ENCODE measurements at regions not wholly inside any gene's neighbourhood (a gene's known extent, or its start where the extent isn't known, plus 50 kb on each side); places are given as distances from the start of the nearest gene placed in this dataset.
"Not testable (repeated sequence)": the region's sequence is repeated elsewhere in the genome, so short reads cannot be mapped to it uniquely, and the experiment has no call there.

DNA sequence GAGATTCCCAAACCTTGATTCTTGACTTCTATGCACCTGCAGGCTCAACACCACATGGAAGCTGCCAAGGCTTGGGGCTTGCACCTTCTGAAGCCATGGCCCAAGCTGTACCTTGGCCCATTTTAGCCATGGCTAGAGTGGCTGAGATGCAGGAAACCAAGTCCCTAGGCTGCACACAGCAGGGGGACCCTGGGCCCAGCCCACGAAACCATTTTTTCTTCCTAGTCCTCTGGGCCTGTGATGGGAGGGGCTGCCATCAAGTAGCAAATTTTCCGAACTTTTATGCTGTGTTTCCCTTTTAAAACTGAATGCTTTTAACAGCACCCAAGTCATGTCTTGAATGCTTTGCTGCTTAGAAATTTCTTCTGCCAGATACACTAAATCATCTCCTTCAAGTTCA is 253.9 kb upstream of the RPS23 start:
- DNase-seq: not testable (repeated sequence)

GRCh38 chr5:82526540-82526939 is 248.4 kb upstream of the RPS23 start:
- no peak for DNase-seq

DNA sequence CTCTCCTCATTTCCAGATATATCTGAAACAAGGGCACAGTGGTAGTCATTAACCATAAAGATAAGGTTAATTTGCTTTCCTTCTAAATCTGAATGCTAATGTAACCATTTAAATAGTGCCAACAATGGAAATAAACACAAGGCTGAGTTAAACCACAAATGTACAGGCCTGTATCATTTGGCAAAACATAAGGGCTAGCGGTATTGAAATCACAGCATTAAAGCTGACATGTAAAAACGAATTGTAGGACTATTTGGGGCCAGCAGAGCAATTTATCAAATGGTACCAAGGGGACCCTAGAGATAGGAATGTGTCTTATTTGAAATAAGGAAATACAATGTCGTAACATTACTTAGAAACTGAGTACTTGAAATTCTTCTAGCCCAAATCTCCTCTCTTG is 247.5 kb upstream of the RPS23 start:
- no peak for DNase-seq

- DNase-seq: no peak
Observed at GRCh38 chr5:82523633-82524032, 245.5 kb upstream of the RPS23 start.

DNA sequence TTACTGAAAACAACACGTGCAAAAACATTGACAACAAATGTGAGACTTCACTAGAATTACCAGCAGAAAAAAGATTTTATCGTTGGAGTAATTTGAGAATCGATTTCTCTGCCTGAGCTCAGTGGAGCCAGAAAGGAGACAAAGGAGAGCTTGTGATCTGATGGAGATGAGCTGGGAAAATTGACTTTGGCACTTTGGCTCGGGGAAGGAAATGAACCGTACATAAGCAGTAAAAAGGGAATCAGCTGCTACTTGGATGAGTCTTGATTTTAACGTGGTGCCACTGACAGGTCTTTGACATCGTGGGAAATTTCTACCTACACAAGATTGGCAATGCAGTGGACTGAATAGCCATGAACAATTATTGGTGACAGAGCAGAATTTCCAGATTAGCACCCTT is 244.7 kb upstream of the RPS23 start:
- DNase-seq: no peak

DNA sequence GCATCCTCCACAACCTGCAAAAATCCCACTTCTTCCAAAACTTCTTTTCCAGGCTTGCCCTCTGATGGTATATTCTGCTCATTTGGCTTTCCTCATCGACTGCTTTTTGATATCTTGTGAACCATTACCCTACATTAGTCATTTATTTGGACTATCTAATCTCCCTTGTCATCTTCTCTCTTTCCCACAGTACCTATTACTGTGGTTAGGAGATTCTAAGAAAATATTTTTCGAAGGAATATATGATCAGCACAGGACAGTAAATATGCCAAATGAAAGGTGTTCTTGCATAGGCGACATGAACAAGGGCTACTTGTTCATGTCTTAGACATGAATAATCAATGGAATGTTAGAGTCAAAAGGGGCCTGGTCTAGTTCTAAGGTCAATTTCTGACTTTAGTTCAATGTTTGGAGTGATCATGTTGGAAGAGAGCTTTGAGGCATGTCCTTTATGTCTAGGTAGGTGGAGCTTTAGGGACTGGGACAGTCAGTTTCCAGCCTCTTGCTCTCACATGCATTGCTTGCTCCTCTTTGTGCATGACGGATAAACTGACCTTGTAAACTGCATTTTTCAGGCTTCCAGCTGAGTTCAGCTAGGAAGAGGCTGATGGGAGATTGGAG is 243.4 kb upstream of the RPS23 start:
- DNase-seq: no peak

DNA sequence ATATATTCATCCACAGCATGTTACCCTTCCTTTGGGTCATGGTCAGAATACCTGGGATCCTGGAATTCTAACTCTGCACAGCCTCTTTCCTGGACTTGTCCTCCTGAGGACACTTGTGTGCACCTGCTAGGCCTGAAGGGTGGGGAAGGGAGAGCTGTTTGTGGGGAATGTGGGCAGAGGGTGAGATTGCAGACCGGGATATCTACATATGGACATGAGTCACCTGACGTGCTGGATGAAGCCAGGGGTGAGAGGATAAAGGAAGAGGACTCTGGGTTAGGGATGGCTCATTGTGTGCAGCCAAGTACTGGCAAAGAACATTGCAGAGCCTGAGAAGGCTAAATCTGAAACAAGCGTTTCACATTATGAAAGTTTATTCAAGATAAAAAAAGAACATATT is 241.4 kb upstream of the RPS23 start:
- no peak for DNase-seq

DNA sequence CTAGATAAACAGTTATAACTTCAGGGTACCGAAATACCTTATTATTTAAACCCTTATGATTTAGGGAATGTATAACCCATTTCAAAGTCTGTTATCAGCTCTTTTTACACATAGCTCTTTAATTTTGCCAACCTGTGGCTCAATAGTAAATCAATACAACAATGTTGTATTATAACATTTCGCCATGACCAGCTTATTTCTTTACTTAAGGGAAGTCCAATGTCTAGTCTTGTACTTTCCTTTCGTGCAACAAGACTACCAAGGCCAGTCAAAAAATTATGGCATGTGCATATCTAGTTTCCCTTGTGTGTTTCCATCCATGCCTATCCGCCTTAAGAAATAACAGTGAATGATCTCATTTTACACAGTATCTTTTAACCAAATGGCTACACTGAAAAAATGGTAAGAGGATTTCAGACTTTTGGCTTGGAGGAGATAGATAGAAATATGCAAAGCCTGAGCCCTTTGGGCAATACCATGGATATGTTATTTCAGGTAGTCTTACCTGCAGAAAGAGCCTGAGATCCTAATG is 239.5 kb upstream of the RPS23 start:
- DNase-seq: no peak

GRCh38 chr5:82513738-82514137 is 235.6 kb upstream of the RPS23 start:
- DNase-seq: no peak

DNA sequence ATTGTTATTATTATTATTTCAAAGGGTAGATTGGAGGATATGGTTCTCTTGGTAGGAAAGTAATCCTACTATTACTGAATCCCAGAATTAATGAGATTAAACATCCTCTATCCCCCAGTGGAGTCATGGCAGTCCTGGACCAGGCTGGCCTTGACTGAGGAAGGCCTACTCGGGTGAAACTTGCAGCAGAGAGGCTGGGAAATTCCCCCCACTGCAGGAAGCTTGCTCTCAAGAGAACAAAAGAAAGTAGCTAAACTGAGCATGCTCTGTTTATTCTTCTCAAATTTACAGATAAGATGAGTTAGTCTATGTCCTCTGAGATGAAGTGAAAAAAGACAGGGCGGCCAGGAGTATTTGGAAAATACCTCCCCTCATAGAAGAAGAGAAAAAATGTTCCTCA is 233.9 kb upstream of the RPS23 start:
- DNase-seq: no peak

DNA sequence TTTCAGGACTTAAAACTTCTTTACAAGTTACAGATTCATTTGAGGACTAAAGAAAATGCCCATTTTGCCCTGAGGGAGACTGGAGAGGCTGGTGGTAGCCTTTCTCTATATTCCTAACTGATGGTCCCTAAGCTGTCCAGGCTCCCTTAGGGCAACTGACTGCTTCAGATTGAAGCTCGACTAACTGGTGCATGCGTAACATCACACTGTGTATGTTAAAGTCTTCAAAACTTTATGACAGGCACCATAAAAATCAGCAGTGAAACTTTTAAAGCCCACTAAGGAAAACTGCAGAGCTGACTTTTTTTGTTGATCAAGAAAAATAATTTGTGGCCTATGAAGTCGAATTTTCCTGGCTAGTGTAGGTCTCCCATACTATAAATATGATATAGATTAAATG is 233.0 kb upstream of the RPS23 start:
- DNase-seq: no peak

- DNase-seq: no peak
Observed at GRCh38 chr5:82509762-82510161, 231.6 kb upstream of the RPS23 start.

- DNase-seq: not testable (repeated sequence)
Observed at GRCh38 chr5:82506390-82506789, 228.2 kb upstream of the RPS23 start.

- no peak for DNase-seq
Observed at GRCh38 chr5:82499725-82500244, 221.6 kb upstream of the RPS23 start.

- no peak for DNase-seq
Observed at GRCh38 chr5:82497242-82497641, 219.1 kb upstream of the RPS23 start.

DNA sequence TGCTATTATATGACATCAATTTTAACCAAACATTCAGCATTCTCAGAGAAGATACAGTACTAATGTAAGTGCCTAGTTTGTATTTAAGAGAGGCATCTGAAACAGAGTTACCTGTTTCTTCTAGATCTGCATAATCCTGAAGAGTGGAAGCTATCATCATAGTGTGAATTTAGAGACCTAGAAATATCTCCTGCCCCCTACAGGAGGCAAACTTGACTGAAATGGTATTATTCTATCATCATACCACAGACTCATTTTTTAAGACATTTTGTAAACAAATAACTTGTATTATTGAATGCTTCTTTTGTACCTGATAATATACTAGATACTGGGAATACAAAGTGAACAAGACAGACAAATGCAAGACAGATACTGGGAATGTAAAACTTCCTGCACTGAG is 216.8 kb upstream of the RPS23 start:
- no peak for DNase-seq

- DNase-seq: no peak
Observed at GRCh38 chr5:82493221-82493620, 215.1 kb upstream of the RPS23 start.

DNA sequence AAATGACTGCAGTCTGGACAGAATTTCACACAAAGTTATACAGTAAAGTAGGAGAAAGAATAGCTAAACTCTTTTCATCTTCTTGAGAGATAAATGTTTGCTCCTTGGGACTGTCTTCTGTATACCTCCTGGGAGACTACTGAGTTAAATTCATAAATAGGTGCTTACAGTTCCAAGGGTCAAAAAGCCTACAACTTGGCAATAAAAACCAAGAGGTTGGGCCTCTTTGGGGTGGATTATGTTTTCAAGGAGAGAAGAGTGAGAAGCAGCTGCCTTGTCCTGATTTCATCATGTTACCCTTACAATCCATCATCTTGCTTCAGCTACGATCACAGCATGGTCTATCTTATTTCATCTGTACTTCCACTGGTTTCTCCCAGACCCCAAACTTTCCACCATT is 213.2 kb upstream of the RPS23 start:
- DNase-seq: no peak

DNA sequence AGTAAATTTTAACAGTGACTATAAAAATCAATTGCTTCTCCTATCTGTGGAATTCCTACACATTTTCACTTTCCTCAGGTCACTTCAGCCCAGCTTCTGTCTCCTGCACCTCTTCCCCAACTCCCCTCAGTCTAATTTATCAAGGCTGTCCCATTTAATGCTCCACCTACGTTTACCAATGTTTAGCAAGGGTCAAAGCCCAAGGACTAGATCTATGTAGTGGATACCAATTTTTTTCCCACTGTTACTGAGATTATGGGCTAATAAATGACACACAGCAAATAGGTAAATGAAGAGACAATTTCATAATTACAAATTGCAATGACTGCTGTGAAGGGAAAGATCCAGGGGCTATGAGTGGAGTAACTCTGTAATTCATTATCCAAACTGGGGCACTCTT is 211.5 kb upstream of the RPS23 start:
- no peak for DNase-seq

- peak; percentile 42 for DNase-seq
Observed at GRCh38 chr5:82487131-82487530, 209.0 kb upstream of the RPS23 start.

DNA sequence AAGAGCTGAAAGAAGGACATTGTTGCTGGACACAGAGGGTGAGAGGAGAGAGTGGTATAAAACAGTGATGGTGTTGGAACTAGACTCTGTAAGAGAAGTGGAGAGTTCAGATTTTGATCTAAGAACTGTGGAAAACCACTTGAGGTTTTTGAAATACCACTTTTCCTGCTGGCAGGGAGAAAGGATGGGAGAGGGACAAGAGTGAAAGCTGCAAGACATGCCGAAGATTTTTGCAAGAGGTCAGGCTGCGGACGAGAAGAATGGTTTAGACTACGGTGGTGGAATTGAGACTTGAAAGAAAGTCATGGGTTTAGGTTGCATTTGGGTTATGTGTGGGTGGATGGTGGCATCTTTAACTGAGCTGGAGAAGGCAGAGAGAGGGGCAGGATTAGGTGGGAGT is 202.2 kb upstream of the RPS23 start:
- DNase-seq: no peak

GRCh38 chr5:82476155-82476554 is 198.0 kb upstream of the RPS23 start:
- DNase-seq: no peak

GRCh38 chr5:82473262-82473661 is 195.1 kb upstream of the RPS23 start:
- DNase-seq: no peak

DNA sequence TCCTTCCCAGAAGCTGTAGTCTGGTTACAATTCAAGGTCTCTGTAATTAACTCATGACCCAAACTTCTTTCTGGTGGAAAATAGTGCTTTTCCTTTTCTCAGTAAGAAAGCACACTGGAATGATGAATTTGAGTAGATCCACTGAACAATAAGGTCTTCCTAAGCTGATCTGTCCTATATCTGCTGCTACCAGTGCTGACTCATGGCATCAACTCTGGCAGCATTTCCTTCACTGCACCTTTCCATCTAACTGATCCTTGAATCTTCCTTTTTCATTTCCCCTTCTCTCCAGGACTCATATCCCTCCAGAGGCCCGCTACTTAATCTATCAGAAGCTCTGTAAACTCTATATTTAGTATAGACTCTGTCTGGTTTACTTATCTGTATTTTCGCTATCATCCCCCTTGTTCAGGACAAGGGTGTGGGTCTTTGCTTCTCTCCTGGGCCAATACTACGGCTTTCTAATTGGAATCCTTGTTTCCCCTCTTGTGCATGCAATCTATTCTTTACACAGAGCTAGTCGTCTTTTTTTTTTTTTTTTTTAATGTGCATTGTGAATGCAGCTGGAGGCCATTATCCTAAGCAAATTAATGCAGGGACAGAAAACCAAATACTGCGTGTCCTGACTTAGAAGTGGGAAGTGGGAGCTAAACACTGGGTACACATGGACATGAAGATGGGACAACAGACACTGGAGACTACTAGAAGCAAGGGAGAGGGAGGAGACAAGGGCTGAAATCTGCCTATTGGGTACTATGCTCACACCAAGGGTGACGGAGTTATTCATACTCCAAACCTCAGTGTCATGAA is 192.2 kb upstream of the RPS23 start:
- no peak for DNase-seq

Measured in inflammatory macrophage treated with lipopolysaccharide for 4 hours (primary cell).